AG09309 (cell line): ENCODE measurements at regions not wholly inside any gene's neighbourhood (a gene's known extent, or its start where the extent isn't known, plus 50 kb on each side); places are given as distances from the start of the nearest gene placed in this dataset.

Source experiments
- DNase-seq: peaks from one replicate; pipeline ENCODE4 v3.0.0-alpha.2; 2010; ENCODE audit warnings: low read depth
- H3K4me3 ChIP-seq: 2 replicates; pipeline ENCODE4 v1.5.1; 2011; ENCODE audit warnings: mild to moderate bottlenecking, low read depth, low read length, moderate library complexity; ENCODE audit not compliant: control insufficient read depth
- CTCF ChIP-seq: IDR thresholded peaks from 2 replicates; pipeline ENCODE4 v1.5.1; 2011; ENCODE audit warnings: mild to moderate bottlenecking, low read depth, low read length, inconsistent platforms; ENCODE audit not compliant: insufficient read depth, control insufficient read depth; ENCODE audit errors: missing control alignments

GRCh38 chr9:16119261-16120230 is 566.7 kb downstream of the CCDC171 start:
- DNase-seq: no peak
- TF ChIP-seq CTCF: no peak
- H3K4me3 ChIP-seq: no peak overlapping the region

- no peak overlapping the region for H3K4me3 ChIP-seq
- TF ChIP-seq CTCF: no peak
- no peak for DNase-seq
Observed at GRCh38 chr9:16120231-16120641, 567.4 kb downstream of the CCDC171 start.

- no peak for DNase-seq
- no peak overlapping the region for H3K4me3 ChIP-seq
- no peak for TF ChIP-seq CTCF
Observed at GRCh38 chr9:16120727-16121126, 567.9 kb downstream of the CCDC171 start.

- TF ChIP-seq CTCF: no peak
- DNase-seq: no peak
- H3K4me3 ChIP-seq: no peak overlapping the region
Observed at GRCh38 chr9:16121168-16121567, 568.3 kb downstream of the CCDC171 start.

GRCh38 chr9:16121601-16122286 is 568.9 kb downstream of the CCDC171 start:
- TF ChIP-seq CTCF: no peak
- no peak for DNase-seq
- no peak overlapping the region for H3K4me3 ChIP-seq

- no peak for TF ChIP-seq CTCF
- H3K4me3 ChIP-seq: no peak overlapping the region
- peak; percentile 63 for DNase-seq
Observed at GRCh38 chr9:16125629-16126028, 572.8 kb downstream of the CCDC171 start.
